NCI-H1105 treated with DMSO at 0.1 percent for 48 hours (cell line): ENCODE measurements at regions not wholly inside any gene's neighbourhood (a gene's known extent, or its start where the extent isn't known, plus 50 kb on each side); places are given as distances from the start of the nearest gene placed in this dataset.

Experiments used
- DNase-seq: peaks from one replicate; lab custom pipeline; 2025; lab: John Stamatoyannopoulos, UW

- DNase-seq, result no peak
These were observed 80.0 kb upstream of the FAM180A start for GRCh38 chr7:135828604-135829003.

- DNase-seq, result no peak
These were observed 78.8 kb upstream of the FAM180A start for GRCh38 chr7:135827391-135827790.

- DNase-seq, result no peak
These were observed 76.8 kb upstream of the FAM180A start for GRCh38 chr7:135825406-135825805.

- DNase-seq, result no peak
These were observed 73.8 kb upstream of the FAM180A start for GRCh38 chr7:135822376-135822775.

- DNase-seq, result no peak
These were observed 69.0 kb upstream of the FAM180A start for GRCh38 chr7:135817583-135817982.

- no peak for DNase-seq
These were observed 66.4 kb upstream of the FAM180A start for GRCh38 chr7:135815033-135815432.

- no peak for DNase-seq
These were observed 63.5 kb upstream of the FAM180A start for GRCh38 chr7:135812148-135812547.

- no peak for DNase-seq
These were observed 62.9 kb upstream of the FAM180A start for GRCh38 chr7:135811506-135811905.

- no peak for DNase-seq
These were observed 59.6 kb upstream of the FAM180A start for GRCh38 chr7:135808206-135808605.

- no peak for DNase-seq
These were observed 54.5 kb upstream of the FAM180A start for GRCh38 chr7:135803143-135803542.

GRCh38 chr7:135802697-135803096 lies 54.1 kb upstream of the FAM180A start:
- no peak for DNase-seq

GRCh38 chr7:135801877-135802276 lies 53.3 kb upstream of the FAM180A start:
- peak; percentile 95 for DNase-seq

- DNase-seq, result peak; percentile 87
These were observed 52.6 kb upstream of the FAM180A start for GRCh38 chr7:135801045-135801693.

GRCh38 chr7:135800560-135800959 lies 51.9 kb upstream of the FAM180A start:
- no peak for DNase-seq

- no peak for DNase-seq
These were observed 51.3 kb upstream of the FAM180A start for GRCh38 chr7:135799881-135800280.
